CD14-positive monocyte (primary cell): ENCODE measurements at regions not wholly inside any gene's neighbourhood (a gene's known extent, or its start where the extent isn't known, plus 50 kb on each side); places are given as distances from the start of the nearest gene placed in this dataset.
"Not testable (repeated sequence)": the region's sequence is repeated elsewhere in the genome, so short reads cannot be mapped to it uniquely, and the experiment has no call there.

Experiments
- DNase-seq, 3 donors: peaks; one replicate each; pipeline ENCODE4 v3.0.0-alpha.2; 2011 to 2022
- H2AFZ ChIP-seq: 2 replicates; pipeline ENCODE4 v1.6.0; 2012; ENCODE audit warnings: mild to moderate bottlenecking, low read depth, low read length, inconsistent platforms; ENCODE audit not compliant: insufficient read depth, poor library complexity, severe bottlenecking
- H3K27ac ChIP-seq, 2 donors: 1 replicate in 1 of 2; 2 replicates in 1 of 2; pipeline ENCODE4 v1.5.1; 2012 to 2013; ENCODE audit warnings: low read length in 2 of 2, control low read depth in 1 of 2, inconsistent platforms in 1 of 2, low read depth in 1 of 2, mild to moderate bottlenecking in 1 of 2
- H3K27me3 ChIP-seq, 2 donors: one replicate each; pipeline versions ENCODE4 v1.6.0 to v1.6.1; 2011 to 2013; ENCODE audit warnings: low read length in 2 of 2; ENCODE audit not compliant: control insufficient read depth in 2 of 2, insufficient read depth in 2 of 2
- H3K36me3 ChIP-seq, 2 donors: replicated peaks in 1 of 2; 1 replicate in 1 of 2; 2 replicates in 1 of 2; pipeline versions ENCODE4 v1.5.1 to v1.6.1; 2012 to 2013; ENCODE audit warnings: low read length in 2 of 2, control low read depth in 1 of 2, inconsistent platforms in 1 of 2, mild to moderate bottlenecking in 1 of 2; ENCODE audit not compliant: insufficient read depth in 2 of 2, control insufficient read depth in 1 of 2
- H3K4me1 ChIP-seq, 2 donors: 1 replicate in 1 of 2; 2 replicates in 1 of 2; pipeline versions ENCODE4 v1.5.1 to v1.6.1; 2012 to 2013; ENCODE audit warnings: low read length in 2 of 2, control low read depth in 1 of 2, inconsistent platforms in 1 of 2, mild to moderate bottlenecking in 1 of 2, moderate library complexity in 1 of 2; ENCODE audit not compliant: insufficient read depth in 2 of 2, control insufficient read depth in 1 of 2
- H3K4me2 ChIP-seq: replicated peaks from 2 replicates; pipeline ENCODE3; 2012; ENCODE audit warnings: low read length, moderate library complexity, mild to moderate bottlenecking; ENCODE audit not compliant: poor library complexity, severe bottlenecking; ENCODE audit errors: extremely low read depth
- H3K4me3 ChIP-seq, 3 experiments: fragments of 200-600 bp in 1 of 3; sonication (generic) in 1 of 3; replicated peaks in 1 of 3; 1 replicate in 2 of 3; 2 replicates in 1 of 3; pipeline ENCODE4 v1.5.1; 2011 to 2013; ENCODE audit warnings: low read length in 3 of 3, mild to moderate bottlenecking in 3 of 3, control low read depth in 2 of 3, low read depth in 2 of 3, inconsistent platforms in 1 of 3, moderate library complexity in 1 of 3
- H3K79me2 ChIP-seq: 2 replicates; pipeline ENCODE4 v1.6.0; 2012; ENCODE audit warnings: mild to moderate bottlenecking, control low read depth, inconsistent platforms, low read length, moderate library complexity; ENCODE audit not compliant: insufficient read depth
- H3K9ac ChIP-seq: 2 replicates; pipeline ENCODE4 v1.6.0; 2017; ENCODE audit warnings: low read length, mild to moderate bottlenecking; ENCODE audit not compliant: insufficient read depth, poor library complexity, severe bottlenecking
- H3K9me3 ChIP-seq, 2 donors: replicated peaks in 1 of 2; 1 replicate in 1 of 2; 2 replicates in 1 of 2; pipeline versions ENCODE4 v1.5.1 to v1.6.1; 2012 to 2013; ENCODE audit warnings: low read length in 2 of 2, control low read depth in 1 of 2; ENCODE audit not compliant: control insufficient read depth in 1 of 2, insufficient read depth in 1 of 2
- H4K20me1 ChIP-seq: 2 replicates; pipeline ENCODE4 v1.6.0; 2012; ENCODE audit warnings: mild to moderate bottlenecking, low read length, control low read depth, moderate library complexity; ENCODE audit not compliant: insufficient read depth
- H3K27ac Mint-ChIP-seq, 7 donors: one replicate each; pipeline ENCODE4 v1.8.0; 2020; ENCODE audit warnings: mild to moderate bottlenecking in 7 of 7, mixed read lengths in 7 of 7, moderate library complexity in 6 of 7, inconsistent platforms in 2 of 7
- H3K27me3 Mint-ChIP-seq, 3 donors: one replicate each; pipeline ENCODE4 v1.8.0; 2021 to 2022; ENCODE audit warnings: low read depth in 3 of 3, mild to moderate bottlenecking in 3 of 3, mixed read lengths in 3 of 3, moderate library complexity in 3 of 3, inconsistent platforms in 1 of 3
- H3K36me3 Mint-ChIP-seq, 2 donors: one replicate each; pipeline ENCODE4 v1.8.0; 2020; ENCODE audit warnings: mixed read lengths in 2 of 2, inconsistent platforms in 1 of 2, mild to moderate bottlenecking in 1 of 2
- H3K4me1 Mint-ChIP-seq: one replicate; pipeline ENCODE4 v1.8.0; 2020; ENCODE audit warnings: mild to moderate bottlenecking, mixed read lengths
- H3K4me3 Mint-ChIP-seq, 2 donors: one replicate each; pipeline ENCODE4 v1.8.0; 2020; ENCODE audit warnings: mild to moderate bottlenecking in 2 of 2, mixed read lengths in 2 of 2, moderate library complexity in 1 of 2
- H3K9me3 Mint-ChIP-seq, 7 donors: one replicate each; pipeline ENCODE4 v1.8.0; 2020 to 2022; ENCODE audit warnings: mixed read lengths in 7 of 7, mild to moderate bottlenecking in 6 of 7, moderate library complexity in 6 of 7, inconsistent platforms in 2 of 7
- WGBS: methylation state at CpG from one replicate; pipeline ENCODE4 v1.1.5; 2013; ENCODE audit warnings: missing lambda C conversion rate; ENCODE audit not compliant: insufficient coverage; 5-methylcytosine and 5-hydroxymethylcytosine counted together
- intact Hi-C, 2 donors: fragments of 100-400 bp; cut with micrococcal nuclease; formaldehyde crosslinking; loops; one replicate each; pipeline versions ENCODE4 v1.15.0 to v1.15.1; 2023
- TF ChIP-seq, protein P1 (sequence below): fragments of 200-600 bp; IDR thresholded peaks from one replicate; pipeline ENCODE4 v1.8.0; 2022; ENCODE audit warnings: antibody characterized with exemption, mild to moderate bottlenecking

DNA sequence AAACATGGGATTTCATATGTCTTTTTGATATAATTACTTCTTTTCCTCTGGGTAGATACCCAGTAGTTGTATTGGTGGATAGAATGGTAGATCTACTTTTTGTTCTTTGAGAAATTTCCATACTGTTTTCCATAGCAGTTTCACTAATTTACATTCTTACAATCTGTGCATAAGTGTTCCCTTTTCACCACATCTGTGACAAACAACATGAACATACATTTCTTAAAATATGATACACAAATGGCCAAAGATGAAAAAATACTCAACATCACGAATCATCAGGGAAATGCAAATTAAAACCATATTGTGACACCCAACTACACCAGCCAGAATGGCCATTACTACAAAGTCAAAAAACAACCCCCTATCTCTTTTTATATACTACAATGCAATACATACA is 1778.5 kb upstream of the ACO1 start:
- no peak for DNase-seq
- WGBS, result no CpG with 5 or more reads among the region's 1 CpG
- H3K9me3 ChIP-seq, result peaks cover 0 to 3% of the 10 kb centered on the region in 2 donors
- H3K9ac ChIP-seq, result no peak overlapping the region
- intact Hi-C loops, result no loop called here
- H3K36me3 Mint-ChIP-seq, result no peaks in the 10 kb centered on the region
- no peaks in the 10 kb centered on the region for H3K27me3 ChIP-seq
- H3K4me3 ChIP-seq, result no peak overlapping the region
- H3K79me2 ChIP-seq, result no peaks in the 10 kb centered on the region
- H2AFZ ChIP-seq, result no peak overlapping the region
- no peaks in the 10 kb centered on the region for H3K4me1 Mint-ChIP-seq
- no peaks in the 10 kb centered on the region for H4K20me1 ChIP-seq
- TF ChIP-seq, protein P1, sequence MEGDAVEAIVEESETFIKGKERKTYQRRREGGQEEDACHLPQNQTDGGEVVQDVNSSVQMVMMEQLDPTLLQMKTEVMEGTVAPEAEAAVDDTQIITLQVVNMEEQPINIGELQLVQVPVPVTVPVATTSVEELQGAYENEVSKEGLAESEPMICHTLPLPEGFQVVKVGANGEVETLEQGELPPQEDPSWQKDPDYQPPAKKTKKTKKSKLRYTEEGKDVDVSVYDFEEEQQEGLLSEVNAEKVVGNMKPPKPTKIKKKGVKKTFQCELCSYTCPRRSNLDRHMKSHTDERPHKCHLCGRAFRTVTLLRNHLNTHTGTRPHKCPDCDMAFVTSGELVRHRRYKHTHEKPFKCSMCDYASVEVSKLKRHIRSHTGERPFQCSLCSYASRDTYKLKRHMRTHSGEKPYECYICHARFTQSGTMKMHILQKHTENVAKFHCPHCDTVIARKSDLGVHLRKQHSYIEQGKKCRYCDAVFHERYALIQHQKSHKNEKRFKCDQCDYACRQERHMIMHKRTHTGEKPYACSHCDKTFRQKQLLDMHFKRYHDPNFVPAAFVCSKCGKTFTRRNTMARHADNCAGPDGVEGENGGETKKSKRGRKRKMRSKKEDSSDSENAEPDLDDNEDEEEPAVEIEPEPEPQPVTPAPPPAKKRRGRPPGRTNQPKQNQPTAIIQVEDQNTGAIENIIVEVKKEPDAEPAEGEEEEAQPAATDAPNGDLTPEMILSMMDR, result no peak
- no peak overlapping the region for H3K4me3 Mint-ChIP-seq
- no peak overlapping the region for H3K27ac Mint-ChIP-seq
- no peak overlapping the region for H3K27ac ChIP-seq
- peaks cover 0 to 1% (median 0%) of the 10 kb centered on the region in 3 donors for H3K27me3 Mint-ChIP-seq
- no peaks in the 10 kb centered on the region for H3K36me3 ChIP-seq
- no peaks in the 10 kb centered on the region for H3K4me1 ChIP-seq
- H3K9me3 Mint-ChIP-seq, result peaks cover 0 to 4% (median 0%) of the 10 kb centered on the region in 7 donors
- H3K4me2 ChIP-seq, result no peak overlapping the region

DNA sequence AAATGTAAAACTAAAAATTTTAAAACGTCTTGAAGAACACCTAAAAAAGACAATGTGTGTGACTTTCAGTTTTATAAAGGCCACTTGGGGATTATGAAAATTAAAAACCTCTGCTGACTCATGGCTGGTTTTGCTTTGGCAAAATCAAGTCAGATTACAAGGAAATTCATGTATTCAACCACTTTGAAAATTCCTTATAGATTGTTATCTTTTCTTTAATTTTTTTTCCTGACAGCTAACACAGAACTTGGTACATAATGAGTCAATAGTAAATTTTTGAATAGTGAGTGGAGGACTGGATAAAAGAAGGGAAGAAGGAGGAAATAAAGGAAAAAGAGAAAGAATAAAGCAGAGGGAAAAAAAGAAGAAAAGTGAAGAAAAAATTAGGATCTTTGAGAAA is 1774.7 kb upstream of the ACO1 start:
- Histone ChIP-seq H3K4me3 (no peak overlapping the region), H3K9me3 (no peaks in the 10 kb centered on the region), H3K27ac (no peak overlapping the region), H3K4me2 (no peak overlapping the region), H4K20me1 (no peaks in the 10 kb centered on the region), H3K79me2 (no peaks in the 10 kb centered on the region), H2AFZ (no peak overlapping the region), H3K27me3 (no peaks in the 10 kb centered on the region), H3K36me3 (no peaks in the 10 kb centered on the region), H3K4me1 (no peaks in the 10 kb centered on the region), H3K9ac (no peak overlapping the region)
- H3K4me3 Mint-ChIP-seq, result no peak overlapping the region
- no peaks in the 10 kb centered on the region for H3K36me3 Mint-ChIP-seq
- intact Hi-C loops, result no loop called here
- DNase-seq, result no peak
- no peaks in the 10 kb centered on the region for H3K4me1 Mint-ChIP-seq
- no CpG with 5 or more reads among the region's 1 CpG for WGBS
- no peak overlapping the region for H3K27ac Mint-ChIP-seq
- no peaks in the 10 kb centered on the region for H3K27me3 Mint-ChIP-seq
- H3K9me3 Mint-ChIP-seq, result peaks cover 0 to 3% (median 0%) of the 10 kb centered on the region in 7 donors
- TF ChIP-seq, protein P1, result no peak

DNA sequence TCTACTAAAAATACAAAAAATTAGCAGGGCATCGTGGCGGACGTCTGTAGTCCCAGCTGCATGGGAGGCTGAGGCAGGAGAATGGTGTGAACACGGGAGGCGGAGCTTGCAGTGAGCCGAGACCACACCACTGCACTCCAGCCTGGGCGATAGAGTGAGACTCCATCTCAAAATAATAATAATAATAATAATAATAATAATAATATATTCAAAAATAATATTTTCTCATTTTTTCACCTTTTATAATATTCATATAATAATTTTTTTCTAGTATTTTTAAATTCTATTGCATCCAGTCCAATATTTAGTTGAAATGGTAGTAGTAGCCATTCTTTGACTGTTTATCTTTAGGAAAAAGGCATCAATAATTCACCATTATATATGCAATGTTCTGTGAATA is 1767.7 kb upstream of the ACO1 start:
- DNase-seq, H3K9ac ChIP-seq, H3K27ac ChIP-seq, H4K20me1 ChIP-seq, H3K27me3 ChIP-seq, H3K4me3 Mint-ChIP-seq, H3K4me3 ChIP-seq, H3K4me1 Mint-ChIP-seq, H3K4me2 ChIP-seq, intact Hi-C loops, H2AFZ ChIP-seq, H3K79me2 ChIP-seq, H3K27me3 Mint-ChIP-seq, H3K36me3 ChIP-seq, H3K9me3 Mint-ChIP-seq, H3K27ac Mint-ChIP-seq, H3K36me3 Mint-ChIP-seq, H3K4me1 ChIP-seq, H3K9me3 ChIP-seq: not testable (repeated sequence)
- WGBS, result no CpG with 5 or more reads among the region's 7 CpGs
